ENCODE measurements at regions not wholly inside any gene's neighbourhood (a gene's known extent, or its start where the extent isn't known, plus 50 kb on each side); places are given as distances from the start of the nearest gene placed in this dataset.

GRCh38 chr12:82047446-82047845 lies 288.3 kb upstream of the PPFIA2 start:
- Histone ChIP-seq H3K9ac (ENCODE audit: low read depth in 1 of 2, low read length in 2 of 2) (no peak overlapping the region), H3K27me3 (ENCODE audit: control insufficient read depth in 4 of 4, insufficient read depth in 4 of 4, low read length in 3 of 4) (no peaks in the 10 kb centered on the region), H3K9me3 (ENCODE audit: control insufficient read depth in 4 of 4, low read length in 3 of 4) (no peaks in the 10 kb centered on the region), H3K27ac (ENCODE audit: low read depth in 1 of 2, low read length in 2 of 2) (no peak overlapping the region), H3K4me3 (ENCODE audit: low read depth in 1 of 3, low read length in 3 of 3) (no peak overlapping the region), H3K36me3 (ENCODE audit: control insufficient read depth in 4 of 4, insufficient read depth in 3 of 4, low read depth in 1 of 4, low read length in 3 of 4) (no peaks in the 10 kb centered on the region), H3K4me1 (ENCODE audit: control insufficient read depth in 4 of 4, insufficient read depth in 4 of 4, low read length in 3 of 4) (no peaks in the 10 kb centered on the region)
- 45% methylated on average over 2 of the region's 2 CpGs for WGBS
- no peak for DNase-seq (ENCODE audit: low spot score)
- TF ChIP-seq GABPA (IDR thresholded peaks at IDR 0.05 in 1 of 2, conservative IDR thresholded peaks at IDR 0.05 in 1 of 2), result no peak
- TF ChIP-seq CTCF (IDR thresholded peaks at IDR 0.05; ENCODE audit: low read depth, low read length, missing input control), result no peak
- no peak for TF ChIP-seq RAD21 (IDR thresholded peaks at IDR 0.05)
- TF ChIP-seq MAX (IDR thresholded peaks at IDR 0.05), result no peak
- no peak for TF ChIP-seq SP1 (IDR thresholded peaks at IDR 0.05)
- no peak for TF ChIP-seq ZBTB33 (IDR thresholded peaks at IDR 0.05)
- no peak for TF ChIP-seq REST (IDR thresholded peaks at IDR 0.05)
- no peak for TF ChIP-seq FOXA1 (IDR thresholded peaks at IDR 0.05)
- TF ChIP-seq JUND (IDR thresholded peaks at IDR 0.05), result no peak
- TF ChIP-seq EGR1 (IDR thresholded peaks at IDR 0.05; ENCODE audit: low read depth in 2 of 2), result no peak
- no peak for TF ChIP-seq YY1 (IDR thresholded peaks at IDR 0.05)
- TF ChIP-seq NR2F2 (IDR thresholded peaks at IDR 0.05), result no peak
- TF ChIP-seq ATF3 (IDR thresholded peaks at IDR 0.05), result no peak
- no peak for TF ChIP-seq HNF4G (IDR thresholded peaks at IDR 0.05)
- no peak for TF ChIP-seq HNF4A (conservative IDR thresholded peaks at IDR 0.05)
- TF ChIP-seq FOXA2 (IDR thresholded peaks at IDR 0.05), result no peak
- no peak for TF ChIP-seq TAF1 (conservative IDR thresholded peaks at IDR 0.05)
